ENCODE measurements at regions not wholly inside any gene's neighbourhood (a gene's known extent, or its start where the extent isn't known, plus 50 kb on each side); places are given as distances from the start of the nearest gene placed in this dataset.

GRCh38 chr10:36675458-36675880 is 449.9 kb upstream of the ANKRD30A start:
- H3K9me3 ChIP-seq (ENCODE audit: insufficient read depth in 2 of 2, low read depth in 1 of 2, low read length in 1 of 2), result no peaks in the 10 kb centered on the region
- H3K4me3 ChIP-seq (ENCODE audit: extremely low read depth in 1 of 4, insufficient read depth in 2 of 4, low read depth in 3 of 4, low read length in 4 of 4), result no peak overlapping the region
- H2BK12ac ChIP-seq (ENCODE audit: low read depth, low read length), result no peak overlapping the region
- H3K36me3 ChIP-seq (ENCODE audit: control insufficient read depth in 2 of 4, insufficient read depth in 4 of 4, low read length in 3 of 4), result no peaks in the 10 kb centered on the region
- no peak overlapping the region for H2BK5ac ChIP-seq (ENCODE audit: low read depth, low read length)
- CTCF ChIA-PET (ENCODE audit: partially characterized antibody), result no interaction called here
- FAIRE-seq (no peak), DNase-seq (ENCODE audit: low read depth in 1 of 2, low spot score in 2 of 2) (no peak)
- no peaks in the 10 kb centered on the region for H3K79me2 ChIP-seq (ENCODE audit: control insufficient read depth in 1 of 2, insufficient read depth in 2 of 2, low read length in 2 of 2)
- no peaks in the 10 kb centered on the region for H3K79me1 ChIP-seq (ENCODE audit: low read depth, low read length)
- no peak overlapping the region for H3K4ac ChIP-seq (replicated peaks; ENCODE audit: insufficient read length, low read depth, low read length)
- no peak overlapping the region for H2BK120ac ChIP-seq (replicated peaks; ENCODE audit: low read depth, low read length)
- no peak overlapping the region for H2AFZ ChIP-seq (ENCODE audit: low read length)
- no peaks in the 10 kb centered on the region for H4K20me1 ChIP-seq (replicated peaks in 1 of 2; ENCODE audit: control insufficient read depth in 1 of 2, insufficient read depth in 2 of 2, low read length in 2 of 2)
- POLR2A ChIA-PET (ENCODE audit: partially characterized antibody), result no interaction called here
- H4K91ac ChIP-seq (replicated peaks; ENCODE audit: insufficient read length, low read length), result no peak overlapping the region
- H2BK20ac ChIP-seq (ENCODE audit: low read length), result no peak overlapping the region
- 91% methylated on average over 4 of the region's 4 CpGs; no CpG with 5 or more reads in 1 of the 2 experiments for WGBS, 2 experiments (ENCODE audit: extremely low coverage in 1 of 2, insufficient coverage in 1 of 2, insufficient read length in 1 of 2, insufficient replicate concordance in 2 of 2, low coverage in 1 of 2, low lambda C conversion rate in 2 of 2, missing lambda C conversion rate in 1 of 2)
- H3K4me2 ChIP-seq (ENCODE audit: insufficient read depth in 1 of 2, low read depth in 2 of 2, low read length in 2 of 2), result no peak overlapping the region
- no peak overlapping the region for H3K18ac ChIP-seq (ENCODE audit: extremely low read depth, low read length)
- H3K23me2 ChIP-seq (ENCODE audit: low read depth, low read length), result no peaks in the 10 kb centered on the region
- no peak overlapping the region for H2AK5ac ChIP-seq (ENCODE audit: low read depth, low read length)
- H3K27ac ChIP-seq (ENCODE audit: low read depth, low read length), result no peak overlapping the region
- no peak overlapping the region for H3K56ac ChIP-seq (replicated peaks; ENCODE audit: insufficient read length, low read depth, low read length)
- no peak overlapping the region for H4K8ac ChIP-seq (ENCODE audit: extremely low read depth, insufficient read depth, low read length)
- no peak overlapping the region; a peak in 1 of 7 replicates for H3K9ac ChIP-seq (replicated peaks in 1 of 4; ENCODE audit: extremely low read depth in 1 of 4, low read depth in 3 of 4, low read length in 3 of 4)
- H4K5ac ChIP-seq (ENCODE audit: insufficient read length, low read depth, low read length), result no peak overlapping the region
- H3K23ac ChIP-seq (ENCODE audit: insufficient read length), result no peak overlapping the region
- H3K4me1 ChIP-seq (replicated peaks in 1 of 4; ENCODE audit: control insufficient read depth in 3 of 4, insufficient read depth in 4 of 4, low read length in 3 of 4), result no peaks in the 10 kb centered on the region
- H3K14ac ChIP-seq (ENCODE audit: insufficient read length), result no peak overlapping the region
- H2BK15ac ChIP-seq (ENCODE audit: low read length), result no peak overlapping the region
- no peaks in the 10 kb centered on the region for H3K27me3 ChIP-seq (replicated peaks in 1 of 4; ENCODE audit: control insufficient read depth in 3 of 4, extremely low read depth in 1 of 4, insufficient read depth in 3 of 4, low read length in 3 of 4)
- TF ChIP-seq, protein P1, sequence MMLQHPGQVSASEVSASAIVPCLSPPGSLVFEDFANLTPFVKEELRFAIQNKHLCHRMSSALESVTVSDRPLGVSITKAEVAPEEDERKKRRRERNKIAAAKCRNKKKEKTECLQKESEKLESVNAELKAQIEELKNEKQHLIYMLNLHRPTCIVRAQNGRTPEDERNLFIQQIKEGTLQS (IDR thresholded peaks at IDR 0.05; ENCODE audit: insufficient read depth, low read depth, low read length), result no peak
- TF ChIP-seq JUND (IDR thresholded peaks at IDR 0.05; ENCODE audit: low read length), result no peak
- TF ChIP-seq BCL11A (IDR thresholded peaks at IDR 0.05; ENCODE audit: low read depth in 2 of 2, low read length in 2 of 2), result no peak
- TF ChIP-seq CTBP2 (IDR thresholded peaks at IDR 0.05; ENCODE audit: borderline replicate concordance, insufficient read depth, insufficient read length, low read length), result no peak
- TF ChIP-seq CHD1 (IDR thresholded peaks at IDR 0.05; ENCODE audit: low read depth, low read length), result no peak
- no peak for TF ChIP-seq RNF2 (IDR thresholded peaks at IDR 0.05; ENCODE audit: borderline replicate concordance, low read depth, low read length, missing control alignments, poor library complexity, severe bottlenecking)
- TF ChIP-seq, protein P2, sequence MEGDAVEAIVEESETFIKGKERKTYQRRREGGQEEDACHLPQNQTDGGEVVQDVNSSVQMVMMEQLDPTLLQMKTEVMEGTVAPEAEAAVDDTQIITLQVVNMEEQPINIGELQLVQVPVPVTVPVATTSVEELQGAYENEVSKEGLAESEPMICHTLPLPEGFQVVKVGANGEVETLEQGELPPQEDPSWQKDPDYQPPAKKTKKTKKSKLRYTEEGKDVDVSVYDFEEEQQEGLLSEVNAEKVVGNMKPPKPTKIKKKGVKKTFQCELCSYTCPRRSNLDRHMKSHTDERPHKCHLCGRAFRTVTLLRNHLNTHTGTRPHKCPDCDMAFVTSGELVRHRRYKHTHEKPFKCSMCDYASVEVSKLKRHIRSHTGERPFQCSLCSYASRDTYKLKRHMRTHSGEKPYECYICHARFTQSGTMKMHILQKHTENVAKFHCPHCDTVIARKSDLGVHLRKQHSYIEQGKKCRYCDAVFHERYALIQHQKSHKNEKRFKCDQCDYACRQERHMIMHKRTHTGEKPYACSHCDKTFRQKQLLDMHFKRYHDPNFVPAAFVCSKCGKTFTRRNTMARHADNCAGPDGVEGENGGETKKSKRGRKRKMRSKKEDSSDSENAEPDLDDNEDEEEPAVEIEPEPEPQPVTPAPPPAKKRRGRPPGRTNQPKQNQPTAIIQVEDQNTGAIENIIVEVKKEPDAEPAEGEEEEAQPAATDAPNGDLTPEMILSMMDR (IDR thresholded peaks at IDR 0.05; ENCODE audit: control extremely low read depth in 1 of 3, insufficient read depth in 1 of 3, low read depth in 1 of 3, low read length in 3 of 3), result no peak
- no peak for TF ChIP-seq SAP30 (IDR thresholded peaks at IDR 0.05; ENCODE audit: insufficient read depth, insufficient replicate concordance, low read length)
- TF ChIP-seq USF2 (IDR thresholded peaks at IDR 0.05; ENCODE audit: low read length), result no peak
